WERI-Rb-1 (cell line): ENCODE measurements at regions not wholly inside any gene's neighbourhood (a gene's known extent, or its start where the extent isn't known, plus 50 kb on each side); places are given as distances from the start of the nearest gene placed in this dataset.

ENCODE experiments used
- DNase-seq: peaks from one replicate; pipeline ENCODE4 v3.0.0-alpha.2; 2020
- H3K27ac ChIP-seq: fragments of 250-450 bp; sonication (Bioruptor Pico); 2 replicates; pipeline ENCODE4 v1.5.1; 2020; ENCODE audit warnings: mild to moderate bottlenecking, moderate library complexity
- H3K27me3 ChIP-seq: fragments of 250-450 bp; sonication (Bioruptor Pico); 2 replicates; pipeline ENCODE4 v1.5.1; 2021; ENCODE audit warnings: mild to moderate bottlenecking, low read depth, moderate library complexity; ENCODE audit not compliant: insufficient read depth, severe bottlenecking
- H3K36me3 ChIP-seq: fragments of 250-450 bp; sonication (Bioruptor Pico); 2 replicates; pipeline ENCODE4 v1.5.1; 2020; ENCODE audit warnings: mild to moderate bottlenecking, moderate library complexity
- H3K4me3 ChIP-seq: 2 replicates; pipeline ENCODE4 v1.5.1; 2011; ENCODE audit warnings: low read depth, mild to moderate bottlenecking, control low read depth, low read length
- H3K9me3 ChIP-seq: fragments of 250-450 bp; sonication (Bioruptor Pico); 2 replicates; pipeline ENCODE4 v1.5.1; 2021; ENCODE audit warnings: mild to moderate bottlenecking, moderate library complexity; ENCODE audit not compliant: severe bottlenecking
- TF ChIP-seq, protein P1 (sequence below): IDR thresholded peaks from 2 replicates; pipeline ENCODE4 v1.5.1; 2011; ENCODE audit warnings: low read depth, mild to moderate bottlenecking, control low read depth, inconsistent platforms, low read length

GRCh38 chr3:107992976-107993684 is 97.7 kb downstream of the CD47 start:
- Histone ChIP-seq H3K27ac (no peak overlapping the region), H3K4me3 (no peak overlapping the region), H3K9me3 (no peaks in the 10 kb centered on the region), H3K36me3 (no peaks in the 10 kb centered on the region), H3K27me3 (no peaks in the 10 kb centered on the region)
- no peak for DNase-seq
- TF ChIP-seq, protein P1, sequence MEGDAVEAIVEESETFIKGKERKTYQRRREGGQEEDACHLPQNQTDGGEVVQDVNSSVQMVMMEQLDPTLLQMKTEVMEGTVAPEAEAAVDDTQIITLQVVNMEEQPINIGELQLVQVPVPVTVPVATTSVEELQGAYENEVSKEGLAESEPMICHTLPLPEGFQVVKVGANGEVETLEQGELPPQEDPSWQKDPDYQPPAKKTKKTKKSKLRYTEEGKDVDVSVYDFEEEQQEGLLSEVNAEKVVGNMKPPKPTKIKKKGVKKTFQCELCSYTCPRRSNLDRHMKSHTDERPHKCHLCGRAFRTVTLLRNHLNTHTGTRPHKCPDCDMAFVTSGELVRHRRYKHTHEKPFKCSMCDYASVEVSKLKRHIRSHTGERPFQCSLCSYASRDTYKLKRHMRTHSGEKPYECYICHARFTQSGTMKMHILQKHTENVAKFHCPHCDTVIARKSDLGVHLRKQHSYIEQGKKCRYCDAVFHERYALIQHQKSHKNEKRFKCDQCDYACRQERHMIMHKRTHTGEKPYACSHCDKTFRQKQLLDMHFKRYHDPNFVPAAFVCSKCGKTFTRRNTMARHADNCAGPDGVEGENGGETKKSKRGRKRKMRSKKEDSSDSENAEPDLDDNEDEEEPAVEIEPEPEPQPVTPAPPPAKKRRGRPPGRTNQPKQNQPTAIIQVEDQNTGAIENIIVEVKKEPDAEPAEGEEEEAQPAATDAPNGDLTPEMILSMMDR, result no peak

DNA sequence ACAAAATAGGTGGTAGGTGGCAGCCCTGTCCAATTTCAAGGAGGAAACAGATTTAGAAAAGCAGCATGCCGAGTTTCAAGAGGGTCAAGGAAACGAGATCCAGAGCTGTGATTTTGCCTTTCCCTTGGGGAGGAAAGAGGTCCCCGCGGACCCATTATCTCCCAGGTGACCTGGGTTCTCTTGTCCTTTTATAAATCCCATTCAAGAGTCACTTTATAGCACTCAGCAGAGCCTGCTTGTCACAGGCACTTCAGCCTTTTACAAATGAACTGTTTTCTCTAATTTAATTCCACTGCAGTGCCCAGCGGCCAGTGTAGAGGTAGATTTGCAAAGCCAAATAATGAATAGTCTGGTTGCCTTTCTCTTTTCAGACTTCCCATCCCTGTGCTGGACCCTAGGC is 99.9 kb downstream of the CD47 start:
- Histone ChIP-seq H3K27me3 (no peaks in the 10 kb centered on the region), H3K36me3 (no peaks in the 10 kb centered on the region), H3K9me3 (no peaks in the 10 kb centered on the region), H3K27ac (no peak overlapping the region), H3K4me3 (no peak overlapping the region)
- TF ChIP-seq, protein P1, result no peak
- no peak for DNase-seq

GRCh38 chr3:107990433-107990832 is 100.4 kb downstream of the CD47 start:
- H3K36me3 ChIP-seq, result no peaks in the 10 kb centered on the region
- no peak overlapping the region for H3K27ac ChIP-seq
- no peak for DNase-seq
- H3K4me3 ChIP-seq, result no peak overlapping the region
- no peaks in the 10 kb centered on the region for H3K27me3 ChIP-seq
- H3K9me3 ChIP-seq, result no peaks in the 10 kb centered on the region
- TF ChIP-seq, protein P1, result no peak

GRCh38 chr3:107989661-107990060 is 101.2 kb downstream of the CD47 start:
- no peak overlapping the region for H3K27ac ChIP-seq
- no peak overlapping the region for H3K4me3 ChIP-seq
- no peaks in the 10 kb centered on the region for H3K27me3 ChIP-seq
- no peaks in the 10 kb centered on the region for H3K9me3 ChIP-seq
- DNase-seq, result no peak
- TF ChIP-seq, protein P1, result no peak
- H3K36me3 ChIP-seq, result no peaks in the 10 kb centered on the region

DNA sequence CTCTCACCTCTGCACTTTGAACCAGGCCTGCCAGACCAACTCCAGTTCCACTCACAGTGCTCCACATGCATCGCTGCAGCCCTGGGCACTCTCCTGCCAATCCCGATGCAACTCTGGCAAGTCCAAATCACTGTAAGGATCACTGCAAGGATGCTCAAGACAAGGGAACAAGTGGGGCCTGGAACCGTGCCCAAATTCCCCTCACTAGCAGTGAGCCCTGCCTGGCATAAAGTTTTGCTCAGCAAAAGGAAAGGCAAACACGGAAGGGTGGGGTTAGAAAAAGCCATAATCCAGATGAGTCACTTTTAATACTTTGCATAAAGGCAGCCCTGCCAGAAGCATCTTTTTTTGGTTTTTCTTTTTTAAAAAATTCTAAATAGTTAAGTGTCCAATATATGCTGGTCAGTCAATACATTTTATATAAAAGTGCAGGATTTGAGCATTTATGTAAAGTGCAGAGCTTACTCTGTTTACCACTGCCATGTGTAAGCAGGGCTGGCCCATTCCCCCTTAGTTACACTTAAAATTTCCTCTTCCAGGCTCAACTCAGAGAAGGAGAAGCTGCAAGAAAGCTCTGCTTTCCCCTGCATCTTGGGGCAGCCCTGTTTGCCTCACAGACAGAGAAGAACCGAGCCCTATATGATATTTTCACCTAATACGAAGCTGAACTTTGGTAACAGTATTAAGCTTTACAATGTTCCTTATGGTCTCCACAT is 102.2 kb downstream of the CD47 start:
- Histone ChIP-seq H3K27me3 (no peaks in the 10 kb centered on the region), H3K4me3 (no peak overlapping the region), H3K9me3 (no peaks in the 10 kb centered on the region), H3K27ac (no peak overlapping the region), H3K36me3 (no peaks in the 10 kb centered on the region)
- DNase-seq, result no peak
- TF ChIP-seq, protein P1, result no peak
